ENCODE measurements at regions not wholly inside any gene's neighbourhood (a gene's known extent, or its start where the extent isn't known, plus 50 kb on each side); places are given as distances from the start of the nearest gene placed in this dataset.

DNA sequence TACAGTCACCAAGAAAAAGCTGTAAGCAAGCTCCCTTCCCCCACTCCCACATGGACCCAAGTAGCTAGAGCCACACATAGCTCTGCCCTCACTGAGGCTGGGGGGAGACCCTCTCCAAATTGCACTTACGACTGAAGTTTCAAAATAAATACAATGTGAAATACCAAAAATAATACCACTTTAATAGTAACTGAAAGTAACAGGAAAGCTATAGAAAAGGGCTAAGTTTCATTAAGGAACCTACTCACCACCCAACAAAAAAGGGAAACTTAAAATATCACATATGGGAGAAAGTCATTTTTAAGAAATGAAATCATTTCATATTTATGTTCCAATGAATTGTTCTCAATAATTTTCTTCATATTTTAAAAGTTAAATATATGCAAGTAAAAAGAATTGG, 130.4 kb upstream of the UBE2E2 start:
- Histone ChIP-seq H3K4me1 (peaks cover 9% of the 10 kb centered on the region), H3K36me3 (no peaks in the 10 kb centered on the region), H3K4me3 (no peak overlapping the region), H3K27ac (replicated peaks) (no peak overlapping the region), H3K27me3 (ENCODE audit: low read depth) (no peaks in the 10 kb centered on the region), H3K9me3 (replicated peaks) (no peaks in the 10 kb centered on the region)
- intact Hi-C loops (cut with micrococcal nuclease) = no loop called here
- TF ChIP-seq CTCF (IDR thresholded peaks at IDR 0.05; ENCODE audit: borderline replicate concordance) = no peak
- DNase-seq = no peak

DNA sequence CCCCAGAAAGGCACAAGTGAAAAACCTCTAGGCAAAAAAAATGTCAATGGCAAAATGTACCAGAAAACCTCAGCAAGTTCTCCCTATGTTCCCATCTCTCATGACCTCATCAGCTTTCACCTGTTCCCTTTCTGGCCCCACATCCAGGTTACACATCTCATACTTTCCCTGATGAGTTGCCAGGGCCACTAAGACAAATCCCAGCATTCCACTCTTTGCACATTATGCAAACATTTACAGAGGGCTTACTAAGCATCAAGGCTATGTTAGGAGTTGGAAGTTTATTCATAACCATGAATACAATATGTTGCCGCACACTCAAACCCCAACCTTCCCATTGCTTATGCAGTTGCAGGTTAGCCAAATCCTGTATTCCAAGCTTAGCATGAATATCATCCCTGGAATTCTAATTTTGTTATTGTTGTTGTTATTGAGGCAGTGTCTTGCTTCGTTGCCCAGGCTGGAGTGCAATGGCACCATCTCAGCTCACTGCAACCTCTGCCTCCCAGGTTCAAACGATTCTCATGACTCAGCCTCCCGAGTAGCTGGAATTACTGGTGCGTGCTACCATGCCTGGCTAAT, 129.3 kb upstream of the UBE2E2 start:
- H3K36me3 ChIP-seq = no peaks in the 10 kb centered on the region
- no peak overlapping the region for H3K4me3 ChIP-seq
- H3K27me3 ChIP-seq (ENCODE audit: low read depth) = no peaks in the 10 kb centered on the region
- H3K4me1 ChIP-seq = peaks cover 9% of the 10 kb centered on the region
- DNase-seq = no peak
- no peak overlapping the region for H3K27ac ChIP-seq (replicated peaks)
- intact Hi-C loops (cut with micrococcal nuclease) = no loop called here
- H3K9me3 ChIP-seq (replicated peaks) = no peaks in the 10 kb centered on the region
- TF ChIP-seq CTCF (IDR thresholded peaks at IDR 0.05; ENCODE audit: borderline replicate concordance) = no peak

- Histone ChIP-seq H3K4me1 (peaks cover 9% of the 10 kb centered on the region), H3K9me3 (replicated peaks) (no peaks in the 10 kb centered on the region)
- no peak for TF ChIP-seq CTCF (IDR thresholded peaks at IDR 0.05; ENCODE audit: borderline replicate concordance)
Measured at GRCh38 chr3:23075496-23075895, 127.6 kb upstream of the UBE2E2 start.

DNA sequence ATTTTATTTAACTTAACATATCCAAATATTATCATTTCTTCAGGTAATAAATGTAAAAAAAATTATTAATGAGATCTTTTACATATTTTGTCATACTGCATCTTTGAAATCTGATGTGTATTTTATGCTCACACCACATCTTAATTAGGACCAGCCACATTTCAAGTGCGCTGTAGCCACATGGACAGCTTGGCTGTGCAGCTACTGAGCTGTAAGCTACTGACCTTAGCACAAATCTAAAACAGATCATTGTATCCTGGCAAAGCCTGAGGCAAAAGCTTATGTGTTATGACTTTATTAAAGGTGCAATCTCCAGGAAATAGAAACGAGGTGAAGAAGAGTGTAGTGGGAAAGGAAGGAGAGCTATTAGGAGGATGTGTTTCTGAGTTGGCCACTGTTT, 126.7 kb upstream of the UBE2E2 start:
- Histone ChIP-seq H3K4me3 (no peak overlapping the region), H3K4me1 (peaks cover 9% of the 10 kb centered on the region), H3K36me3 (no peaks in the 10 kb centered on the region), H3K27me3 (ENCODE audit: low read depth) (no peaks in the 10 kb centered on the region), H3K27ac (replicated peaks) (no peak overlapping the region), H3K9me3 (replicated peaks) (no peaks in the 10 kb centered on the region)
- intact Hi-C loops (cut with micrococcal nuclease) = no loop called here
- no peak for TF ChIP-seq CTCF (IDR thresholded peaks at IDR 0.05; ENCODE audit: borderline replicate concordance)
- DNase-seq = no peak

More at GRCh38 chr3:23075496-23075895, 127.6 kb upstream of the UBE2E2 start:
- Histone ChIP-seq H3K36me3 (no peaks in the 10 kb centered on the region), H3K27me3 (ENCODE audit: low read depth) (no peaks in the 10 kb centered on the region), H3K27ac (replicated peaks) (no peak overlapping the region), H3K4me3 (no peak overlapping the region)
- intact Hi-C loops (cut with micrococcal nuclease) = no loop called here
- DNase-seq = no peak

- no peak for DNase-seq
- no peak overlapping the region for H3K4me3 ChIP-seq
- no peaks in the 10 kb centered on the region for H3K36me3 ChIP-seq
- intact Hi-C loops (cut with micrococcal nuclease) = no loop called here
- TF ChIP-seq CTCF (IDR thresholded peaks at IDR 0.05; ENCODE audit: borderline replicate concordance) = no peak
- no peaks in the 10 kb centered on the region for H3K9me3 ChIP-seq (replicated peaks)
- no peak overlapping the region for H3K27ac ChIP-seq (replicated peaks)
- H3K4me1 ChIP-seq = peaks cover 9% of the 10 kb centered on the region
- H3K27me3 ChIP-seq (ENCODE audit: low read depth) = no peaks in the 10 kb centered on the region
Measured at GRCh38 chr3:23077126-23077525, 126.0 kb upstream of the UBE2E2 start.

Measured in left ventricle myocardium inferior (tissue), 1 donor.